Endothelial cell of umbilical vein (primary cell): ENCODE measurements at regions not wholly inside any gene's neighbourhood (a gene's known extent, or its start where the extent isn't known, plus 50 kb on each side); places are given as distances from the start of the nearest gene placed in this dataset.

Experiments
- BruUV-seq: library from RNA; stranded (reverse); fragments of 400-500 nt; replicated peaks from 2 replicates; lab custom pipeline; 2021; lab: Mats Ljungman, UMichigan
- CTCF ChIA-PET: fragments of 300-600, 350-600 bp; sonication (Branson Sonifier 250); formaldehyde crosslinking; loops from one replicate; lab custom pipeline; 2021; ENCODE audit warnings: antibody characterized with exemption, inconsistent platforms; lab: Charles Lee
- POLR2A ChIA-PET: fragments of 300-600, 350-600 bp; sonication (Branson Sonifier 250); formaldehyde crosslinking; loops from one replicate; lab custom pipeline; 2021; ENCODE audit warnings: antibody characterized with exemption, inconsistent platforms; lab: Charles Lee
- DNase-seq: peaks from one replicate; pipeline ENCODE4 v3.0.0-alpha.2; 2011; ENCODE audit warnings: low read depth, low spot score
- FAIRE-seq: peaks from 2 replicates; lab custom pipeline; 2011; peaks lifted over from hg19 to GRCh38; lab: Jason Lieb, UNC
- H2AFZ ChIP-seq: 2 replicates; pipeline ENCODE4 v1.6.0; 2012; ENCODE audit warnings: low read depth, low read length, control low read depth, inconsistent platforms
- H3K27ac ChIP-seq: 2 replicates; pipeline ENCODE4 v1.5.1; 2011; ENCODE audit warnings: low read depth, mild to moderate bottlenecking, control low read depth, low read length, moderate library complexity; ENCODE audit not compliant: insufficient read depth
- H3K27me3 ChIP-seq, 2 experiments: 2 replicates each; pipeline versions ENCODE4 v1.6.0 to v1.6.1; 2011; ENCODE audit warnings: low read length in 2 of 2, mixed read lengths in 1 of 2; ENCODE audit not compliant: control insufficient read depth in 2 of 2, insufficient read depth in 2 of 2
- H3K36me3 ChIP-seq, 2 experiments: 2 replicates in 1 of 2; 3 replicates in 1 of 2; pipeline ENCODE4 v1.5.1; 2011; ENCODE audit warnings: low read length in 2 of 2, mild to moderate bottlenecking in 1 of 2, moderate library complexity in 1 of 2; ENCODE audit not compliant: control insufficient read depth in 2 of 2, insufficient read depth in 2 of 2; ENCODE audit errors: extremely low read depth in 1 of 2
- H3K4me1 ChIP-seq: 3 replicates; pipeline ENCODE4 v1.5.1; 2011; ENCODE audit warnings: mild to moderate bottlenecking, low read length; ENCODE audit not compliant: control insufficient read depth, insufficient read depth; ENCODE audit errors: extremely low read depth
- H3K4me2 ChIP-seq: 2 replicates; pipeline ENCODE4 v1.6.1; 2011; ENCODE audit warnings: low read length, control low read depth, mixed read lengths; ENCODE audit not compliant: insufficient read depth
- H3K4me3 ChIP-seq, 3 experiments: fragments of 200-600 bp in 1 of 3; sonication (generic), shearing (Covaris generic) in 1 of 3; replicated peaks in 1 of 3; 2 replicates each; pipeline ENCODE4 v1.5.1; 2011 to 2016; ENCODE audit warnings: control low read depth in 3 of 3, low read length in 3 of 3, mild to moderate bottlenecking in 2 of 3, inconsistent platforms in 1 of 3, low read depth in 1 of 3, moderate library complexity in 1 of 3; ENCODE audit not compliant: insufficient read depth in 1 of 3
- H3K79me2 ChIP-seq: 2 replicates; pipeline ENCODE4 v1.6.0; 2012; ENCODE audit warnings: low read length, inconsistent platforms; ENCODE audit not compliant: control insufficient read depth, insufficient read depth
- H3K9ac ChIP-seq: replicated peaks from 2 replicates; pipeline ENCODE3; 2011; ENCODE audit warnings: low read length, control low read depth; ENCODE audit not compliant: insufficient read depth; ENCODE audit errors: extremely low read depth
- H3K9me1 ChIP-seq: replicated peaks from 3 replicates; pipeline ENCODE4 v1.6.0; 2011; ENCODE audit warnings: mild to moderate bottlenecking, low read length; ENCODE audit not compliant: control insufficient read depth, insufficient read depth; ENCODE audit errors: extremely low read depth
- H3K9me3 ChIP-seq: replicated peaks from 2 replicates; pipeline ENCODE4 v1.5.1; 2012; ENCODE audit warnings: low read length, inconsistent platforms; ENCODE audit not compliant: control insufficient read depth, insufficient read depth
- H4K20me1 ChIP-seq: replicated peaks from 2 replicates; pipeline ENCODE3; 2011; ENCODE audit warnings: mild to moderate bottlenecking, low read length; ENCODE audit not compliant: control insufficient read depth, insufficient read depth; ENCODE audit errors: extremely low read depth
- CTCF ChIP-seq, 2 donors: IDR thresholded peaks; 1 replicate in 1 of 2; 2 replicates in 1 of 2; pipeline ENCODE4 v1.5.1; 2011; ENCODE audit warnings: low read length in 2 of 2, mild to moderate bottlenecking in 2 of 2, moderate library complexity in 2 of 2, control low read depth in 1 of 2, inconsistent platforms in 1 of 2, low read depth in 1 of 2; ENCODE audit not compliant: insufficient read depth in 1 of 2; ENCODE audit errors: extremely low read depth in 1 of 2
- EZH2 ChIP-seq: IDR thresholded peaks from 2 replicates; pipeline ENCODE4 v1.6.1; 2012; ENCODE audit warnings: borderline replicate concordance, low read depth, mild to moderate bottlenecking, moderate library complexity, low read length, inconsistent platforms; ENCODE audit not compliant: severe bottlenecking
- FOS ChIP-seq: IDR thresholded peaks from 2 replicates; pipeline ENCODE4 v1.6.1; 2011; ENCODE audit warnings: mild to moderate bottlenecking, low read length, moderate library complexity, borderline replicate concordance; ENCODE audit not compliant: insufficient read depth
- GATA2 ChIP-seq: IDR thresholded peaks from 2 replicates; pipeline ENCODE4 v1.7.0; 2011; ENCODE audit warnings: low read depth, mild to moderate bottlenecking, moderate library complexity, mixed read lengths, low read length; ENCODE audit not compliant: insufficient read length, insufficient read depth
- JUN ChIP-seq: IDR thresholded peaks from 2 replicates; pipeline ENCODE4 v1.6.1; 2011; ENCODE audit warnings: borderline replicate concordance, low read depth; ENCODE audit not compliant: insufficient read length, insufficient read depth
- MAX ChIP-seq: IDR thresholded peaks from 2 replicates; pipeline ENCODE4 v1.6.1; 2011; ENCODE audit not compliant: insufficient read depth, insufficient read length
- MYC ChIP-seq: IDR thresholded peaks from one replicate; pipeline ENCODE4 v1.6.1; 2011; ENCODE audit warnings: mild to moderate bottlenecking, low read depth, low read length
- POLR2A ChIP-seq: IDR thresholded peaks from 2 replicates; pipeline ENCODE4 v1.6.1; 2012; ENCODE audit warnings: low read depth, mild to moderate bottlenecking, control low read depth, low read length
- POLR2AphosphoS5 ChIP-seq: IDR thresholded peaks from 2 replicates; pipeline ENCODE4 v1.6.1; 2012; ENCODE audit warnings: low read depth, mild to moderate bottlenecking, control low read depth, low read length, moderate library complexity; ENCODE audit not compliant: insufficient read depth
- dilution Hi-C: fragments of 300-500 bp; cut with MboI; formaldehyde crosslinking; loops from one replicate; pipeline ENCODE4 v1.15.0; 2019; ENCODE audit warnings: low sequenced_read_pairs; ENCODE audit not compliant: extremely low pct_ligation_motif_present
- intact Hi-C: fragments of 100-400 bp; cut with micrococcal nuclease; formaldehyde crosslinking; loops from one replicate; pipeline ENCODE4 v1.10.0; 2022

- Histone ChIP-seq H4K20me1 (no peaks in the 10 kb centered on the region), H3K9me3 (no peaks in the 10 kb centered on the region), H3K27ac (no peak overlapping the region), H2AFZ (no peak overlapping the region), H3K4me3 (no peak overlapping the region), H3K9me1 (no peaks in the 10 kb centered on the region), H3K79me2 (no peaks in the 10 kb centered on the region), H3K4me1 (peaks cover 22% of the 10 kb centered on the region), H3K9ac (no peak overlapping the region), H3K27me3 (no peaks in the 10 kb centered on the region), H3K36me3 (no peaks in the 10 kb centered on the region), H3K4me2 (no peak overlapping the region)
- intact Hi-C loops = no loop called here
- no peak for TF ChIP-seq MYC
- TF ChIP-seq POLR2AphosphoS5 = no peak
- TF ChIP-seq CTCF (IDR thresholded peaks at IDR 0.05; ENCODE audit: extremely low read depth in 1 of 2, insufficient read depth in 1 of 2, low read depth in 1 of 2, low read length in 2 of 2) = no peak
- TF ChIP-seq EZH2 = no peak
- TF ChIP-seq MAX = no peak
- no peak for TF ChIP-seq FOS
- TF ChIP-seq JUN = no peak
- no peak for TF ChIP-seq GATA2
- TF ChIP-seq POLR2A = no peak
- FAIRE-seq = no peak
- no peak for DNase-seq
- ChIA-PET POLR2A (no interaction called here), CTCF (interaction anchor here (1.0 to 1.2 kb wide), 2 partner anchors 24 to 25 kb away, joined by 3 to 4 read pairs; no protein-coding TSS in a partner anchor)
- dilution Hi-C loops = no loop called here
- BruUV-seq = no TSS peak
These were observed 342.5 kb upstream of the KITLG start for GRCh38 chr12:88922816-88923215.
